Cardiac muscle cell (in vitro differentiated cells and primary cell): ENCODE measurements at regions not wholly inside any gene's neighbourhood (a gene's known extent, or its start where the extent isn't known, plus 50 kb on each side); places are given as distances from the start of the nearest gene placed in this dataset.
"Not testable (repeated sequence)": the region's sequence is repeated elsewhere in the genome, so short reads cannot be mapped to it uniquely, and the experiment has no call there.

ENCODE experiments used
- DNase-seq, 2 donors: peaks; one replicate each; pipeline versions ENCODE4 v3.0.0 to v3.0.0-alpha.2; 2010 to 2017; ENCODE audit warnings: low read depth in 1 of 2, low spot score in 1 of 2
- H3K27ac ChIP-seq: fragments of 200-600 bp; sonication (generic); 2 replicates; pipeline ENCODE4 v1.5.1; 2016
- H3K27me3 ChIP-seq: fragments of 200-600 bp; sonication (generic); 2 replicates; pipeline ENCODE4 v1.6.0; 2016; ENCODE audit warnings: control low read depth
- H3K36me3 ChIP-seq: fragments of 200-600 bp; sonication (generic); 2 replicates; pipeline ENCODE4 v1.5.1; 2016; ENCODE audit warnings: control low read depth
- H3K4me1 ChIP-seq: fragments of 200-600 bp; sonication (generic); 2 replicates; pipeline ENCODE4 v1.8.1; 2017; ENCODE audit warnings: low read depth, mild to moderate bottlenecking, mixed run types
- H3K4me3 ChIP-seq: fragments of 200-600 bp; sonication (generic); 2 replicates; pipeline ENCODE4 v1.5.1; 2016; ENCODE audit warnings: mild to moderate bottlenecking
- H3K9me3 ChIP-seq: fragments of 200-600 bp; sonication (generic); 2 replicates; pipeline ENCODE4 v1.5.1; 2017; ENCODE audit warnings: low read depth, mild to moderate bottlenecking, control low read depth
- TF ChIP-seq, protein P1 (sequence below): IDR thresholded peaks from 2 replicates; pipeline ENCODE4 v1.5.1; 2012; ENCODE audit warnings: low read depth, mild to moderate bottlenecking, low read length

DNA sequence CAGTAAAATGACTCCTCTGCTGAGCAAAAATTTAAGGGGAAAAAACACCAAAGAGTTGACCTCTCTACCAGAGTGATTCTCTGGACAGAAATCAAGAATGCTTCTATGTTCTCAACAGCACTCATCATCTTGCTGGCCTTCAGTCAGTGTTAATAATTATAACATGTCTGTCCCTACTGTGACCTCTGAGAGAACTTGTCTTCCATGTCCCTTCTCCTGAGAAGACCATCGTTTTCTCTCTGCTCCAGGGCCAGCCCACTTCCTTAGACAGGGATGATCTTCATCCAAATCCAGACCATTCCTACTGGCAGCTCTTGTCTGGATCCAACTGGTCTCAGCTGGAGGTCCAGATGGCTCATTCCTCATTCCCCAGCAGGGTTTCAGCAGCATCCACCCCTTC, 139.0 kb upstream of the NECTIN3 start:
- H3K4me1 ChIP-seq, result no peaks in the 10 kb centered on the region
- no peak overlapping the region for H3K27ac ChIP-seq
- no peaks in the 10 kb centered on the region for H3K27me3 ChIP-seq
- DNase-seq, result no peak
- H3K9me3 ChIP-seq, result no peaks in the 10 kb centered on the region
- H3K36me3 ChIP-seq, result no peaks in the 10 kb centered on the region
- TF ChIP-seq, protein P1, sequence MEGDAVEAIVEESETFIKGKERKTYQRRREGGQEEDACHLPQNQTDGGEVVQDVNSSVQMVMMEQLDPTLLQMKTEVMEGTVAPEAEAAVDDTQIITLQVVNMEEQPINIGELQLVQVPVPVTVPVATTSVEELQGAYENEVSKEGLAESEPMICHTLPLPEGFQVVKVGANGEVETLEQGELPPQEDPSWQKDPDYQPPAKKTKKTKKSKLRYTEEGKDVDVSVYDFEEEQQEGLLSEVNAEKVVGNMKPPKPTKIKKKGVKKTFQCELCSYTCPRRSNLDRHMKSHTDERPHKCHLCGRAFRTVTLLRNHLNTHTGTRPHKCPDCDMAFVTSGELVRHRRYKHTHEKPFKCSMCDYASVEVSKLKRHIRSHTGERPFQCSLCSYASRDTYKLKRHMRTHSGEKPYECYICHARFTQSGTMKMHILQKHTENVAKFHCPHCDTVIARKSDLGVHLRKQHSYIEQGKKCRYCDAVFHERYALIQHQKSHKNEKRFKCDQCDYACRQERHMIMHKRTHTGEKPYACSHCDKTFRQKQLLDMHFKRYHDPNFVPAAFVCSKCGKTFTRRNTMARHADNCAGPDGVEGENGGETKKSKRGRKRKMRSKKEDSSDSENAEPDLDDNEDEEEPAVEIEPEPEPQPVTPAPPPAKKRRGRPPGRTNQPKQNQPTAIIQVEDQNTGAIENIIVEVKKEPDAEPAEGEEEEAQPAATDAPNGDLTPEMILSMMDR, result no peak
- H3K4me3 ChIP-seq, result no peak overlapping the region

DNA sequence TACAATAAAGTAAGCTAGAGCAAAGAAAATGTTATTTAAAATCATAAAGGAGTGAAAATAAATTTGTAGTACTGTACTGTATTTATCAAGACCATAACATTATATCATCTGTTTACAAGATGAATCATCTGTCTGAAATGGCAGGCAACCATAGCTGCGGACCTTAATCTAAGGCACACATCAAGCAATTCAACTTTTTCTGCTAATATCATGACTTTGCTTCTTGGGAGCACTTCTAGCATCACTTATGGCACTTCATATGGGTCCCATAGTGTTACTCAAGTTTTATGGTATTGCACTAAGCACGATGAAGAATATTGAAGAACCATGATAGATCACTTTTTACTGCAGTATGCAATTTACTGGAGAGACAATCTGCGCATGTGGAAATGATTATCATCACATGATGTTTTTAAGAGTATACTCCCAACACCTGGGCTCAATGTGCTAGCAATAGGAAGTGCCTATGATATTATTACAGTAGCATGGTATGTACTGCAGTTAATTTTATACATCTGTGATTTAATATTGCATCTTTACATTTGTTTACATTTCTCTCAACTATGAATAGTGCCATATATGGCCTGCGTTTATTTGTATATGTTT, 137.7 kb upstream of the NECTIN3 start:
- Histone ChIP-seq H3K9me3 (no peaks in the 10 kb centered on the region), H3K4me3 (no peak overlapping the region), H3K4me1 (no peaks in the 10 kb centered on the region), H3K27ac (no peak overlapping the region), H3K27me3 (no peaks in the 10 kb centered on the region), H3K36me3 (no peaks in the 10 kb centered on the region)
- TF ChIP-seq, protein P1, result no peak
- DNase-seq, result no peak

DNA sequence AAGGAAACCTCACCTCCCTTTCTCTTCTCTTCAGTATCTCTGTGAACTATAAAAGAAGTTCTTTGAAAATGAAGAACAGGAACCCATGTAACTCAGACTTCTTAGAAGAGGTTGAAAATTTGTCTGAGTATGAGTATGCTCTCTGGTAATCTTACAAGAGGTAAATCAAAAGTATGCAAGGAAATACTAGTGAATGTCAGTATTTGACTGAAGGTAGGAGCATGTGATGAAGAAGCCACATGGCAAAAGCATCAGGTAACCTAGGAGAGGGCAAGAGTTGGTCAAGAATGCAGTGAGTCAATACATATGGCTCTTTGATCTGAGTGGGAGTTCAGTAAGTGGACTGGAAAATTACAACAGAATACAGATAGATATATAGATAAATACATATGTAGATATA, 133.0 kb upstream of the NECTIN3 start:
- Histone ChIP-seq H3K9me3 (no peaks in the 10 kb centered on the region), H3K36me3 (no peaks in the 10 kb centered on the region), H3K4me3 (no peak overlapping the region), H3K27me3 (no peaks in the 10 kb centered on the region), H3K4me1 (no peaks in the 10 kb centered on the region), H3K27ac (no peak overlapping the region)
- TF ChIP-seq, protein P1, result no peak
- no peak for DNase-seq

DNA sequence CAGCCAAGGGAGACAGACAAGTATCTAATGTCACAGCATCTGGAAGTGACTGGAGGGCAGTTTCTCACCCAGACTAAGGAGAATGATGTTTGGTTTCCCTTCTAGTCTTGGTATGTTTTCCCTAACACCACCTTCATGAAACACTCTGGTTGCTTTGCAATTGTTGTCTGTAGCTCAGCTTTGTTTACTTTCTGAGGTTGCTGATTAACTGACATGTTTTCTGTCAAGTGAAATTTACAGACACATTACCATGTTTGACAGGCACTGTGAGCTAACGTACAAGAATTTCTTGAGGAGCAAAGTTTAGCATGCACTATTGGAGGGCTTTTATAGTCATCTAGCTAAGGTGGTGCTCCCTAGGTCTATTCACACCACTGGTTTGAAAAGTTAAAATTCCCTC, 131.6 kb upstream of the NECTIN3 start:
- no peaks in the 10 kb centered on the region for H3K9me3 ChIP-seq
- no peaks in the 10 kb centered on the region for H3K27me3 ChIP-seq
- H3K36me3 ChIP-seq, result no peaks in the 10 kb centered on the region
- DNase-seq, result no peak
- TF ChIP-seq, protein P1, result no peak
- H3K27ac ChIP-seq, result no peak overlapping the region
- H3K4me1 ChIP-seq, result no peaks in the 10 kb centered on the region
- no peak overlapping the region for H3K4me3 ChIP-seq

DNA sequence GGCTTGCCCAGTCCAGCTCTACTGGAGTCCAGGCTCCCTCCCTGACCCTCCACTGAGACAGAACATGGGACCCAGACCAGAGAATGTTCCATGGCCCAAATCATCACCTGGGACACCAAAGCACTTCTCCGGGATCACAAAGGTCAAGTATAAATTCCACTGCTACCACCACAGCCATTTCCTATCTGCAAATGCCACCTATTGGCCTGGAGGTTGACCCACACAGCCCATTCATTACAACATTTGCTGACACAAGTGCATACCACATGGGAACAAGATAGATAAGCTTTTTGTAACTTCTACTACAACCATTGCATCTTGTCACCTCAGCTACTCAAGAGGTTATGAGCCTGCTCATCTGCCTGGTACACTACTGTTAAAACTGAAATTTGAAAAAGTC, 126.8 kb upstream of the NECTIN3 start:
- Histone ChIP-seq H3K27me3 (no peaks in the 10 kb centered on the region), H3K27ac (no peak overlapping the region), H3K36me3 (no peaks in the 10 kb centered on the region), H3K9me3 (no peaks in the 10 kb centered on the region), H3K4me3 (no peak overlapping the region), H3K4me1 (no peaks in the 10 kb centered on the region)
- TF ChIP-seq, protein P1, result no peak
- no peak for DNase-seq

DNA sequence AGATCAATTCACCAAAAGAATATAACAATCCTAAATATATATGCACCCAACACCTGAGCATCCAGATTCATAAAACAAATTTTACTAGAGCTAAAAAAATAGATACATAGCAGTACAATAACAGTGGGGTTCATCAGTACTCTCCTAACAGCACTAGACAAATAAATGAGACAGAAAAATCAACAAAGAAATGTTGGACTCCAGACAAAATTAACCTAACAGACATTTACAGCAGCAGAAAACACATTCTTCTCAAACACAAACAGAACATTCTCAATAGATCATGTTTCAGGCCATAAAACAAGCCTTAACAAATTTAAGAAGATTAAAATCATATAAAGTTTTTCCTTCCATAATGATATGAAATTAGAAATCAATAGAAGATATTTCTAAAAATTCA, 124.8 kb upstream of the NECTIN3 start:
- Histone ChIP-seq H3K9me3 (no peaks in the 10 kb centered on the region), H3K4me3 (no peak overlapping the region), H3K4me1 (no peaks in the 10 kb centered on the region), H3K27me3 (no peaks in the 10 kb centered on the region), H3K27ac (no peak overlapping the region), H3K36me3 (no peaks in the 10 kb centered on the region)
- DNase-seq, result no peak
- TF ChIP-seq, protein P1, result no peak

DNA sequence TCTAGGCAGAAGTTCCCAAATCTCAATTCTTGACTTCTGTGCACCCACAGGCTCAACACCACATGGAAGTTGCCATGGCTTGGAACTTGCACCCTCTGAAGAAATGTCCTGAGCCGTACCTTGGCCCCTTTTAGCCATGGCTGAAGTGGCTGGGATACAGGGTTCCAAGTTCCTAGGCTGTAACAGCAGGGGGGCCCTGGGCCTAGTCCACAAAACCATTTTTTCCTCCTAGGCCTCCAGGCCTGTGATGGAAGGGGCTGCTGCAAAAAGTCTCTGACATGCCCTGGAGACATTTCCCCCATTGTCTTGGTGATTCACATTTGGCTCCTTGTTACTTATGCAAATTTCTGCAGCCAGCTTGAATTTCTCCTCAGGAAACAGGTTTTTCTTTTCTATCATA, 122.4 kb upstream of the NECTIN3 start:
- DNase-seq, H3K27ac ChIP-seq, H3K9me3 ChIP-seq, H3K36me3 ChIP-seq, H3K4me3 ChIP-seq, H3K27me3 ChIP-seq, H3K4me1 ChIP-seq: not testable (repeated sequence)
